Nephron (organoid): ENCODE measurements at regions not wholly inside any gene's neighbourhood (a gene's known extent, or its start where the extent isn't known, plus 50 kb on each side); places are given as distances from the start of the nearest gene placed in this dataset.

Experiments
- H3K27ac Mint-ChIP-seq, 3 experiments: 2 replicates each; pipeline ENCODE4 v1.8.0; 2020; ENCODE audit warnings: mixed read lengths in 3 of 3, mild to moderate bottlenecking in 2 of 3, moderate library complexity in 1 of 3
- H3K27me3 Mint-ChIP-seq: 2 replicates; pipeline ENCODE4 v1.8.0; 2021; ENCODE audit warnings: low read depth, mild to moderate bottlenecking, moderate library complexity, mixed read lengths
- H3K36me3 Mint-ChIP-seq: 2 replicates; pipeline ENCODE4 v1.8.0; 2020; ENCODE audit warnings: low read depth, mixed read lengths
- H3K4me1 Mint-ChIP-seq: 2 replicates; pipeline ENCODE4 v1.8.0; 2020; ENCODE audit warnings: mixed read lengths
- H3K4me3 Mint-ChIP-seq, 3 experiments: 2 replicates each; pipeline ENCODE4 v1.8.0; 2020; ENCODE audit warnings: mild to moderate bottlenecking in 3 of 3, mixed read lengths in 3 of 3, moderate library complexity in 2 of 3
- H3K9me3 Mint-ChIP-seq: 2 replicates; pipeline ENCODE4 v1.8.0; 2020; ENCODE audit warnings: mixed read lengths
- CTCF ChIP-seq, 3 experiments: fragments of 200-600 bp; sonication (generic); IDR thresholded peaks; one replicate each; pipeline ENCODE4 v1.5.0; 2021; ENCODE audit warnings: antibody characterized with exemption in 3 of 3; ENCODE audit not compliant: unreplicated experiment in 3 of 3

- Mint-ChIP-seq H3K36me3 (no peaks in the 10 kb centered on the region), H3K4me3 (no peak overlapping the region), H3K27me3 (peaks cover 9% of the 10 kb centered on the region), H3K9me3 (no peaks in the 10 kb centered on the region), H3K4me1 (no peaks in the 10 kb centered on the region), H3K27ac (no peak overlapping the region)
- no peak for TF ChIP-seq CTCF (IDR thresholded peaks at IDR 0.05; ENCODE audit: unreplicated experiment in 3 of 3)
Measured at GRCh38 chr1:9475061-9475627, 64.1 kb upstream of the SLC25A33 start.

GRCh38 chr1:9476790-9477463, 62.3 kb upstream of the SLC25A33 start:
- H3K27me3 Mint-ChIP-seq, result peaks cover 6% of the 10 kb centered on the region
- no peak for TF ChIP-seq CTCF (IDR thresholded peaks at IDR 0.05; ENCODE audit: unreplicated experiment in 3 of 3)
- peaks cover 5% of the 10 kb centered on the region for H3K4me1 Mint-ChIP-seq
- H3K9me3 Mint-ChIP-seq, result no peaks in the 10 kb centered on the region
- no peak overlapping the region for H3K4me3 Mint-ChIP-seq
- H3K27ac Mint-ChIP-seq, result peak overlapping the region in 1 of 3 experiments; percentile 58
- H3K36me3 Mint-ChIP-seq, result no peaks in the 10 kb centered on the region

GRCh38 chr1:9477535-9477934, 61.7 kb upstream of the SLC25A33 start:
- no peaks in the 10 kb centered on the region for H3K36me3 Mint-ChIP-seq
- no peak for TF ChIP-seq CTCF (IDR thresholded peaks at IDR 0.05; ENCODE audit: unreplicated experiment in 3 of 3)
- H3K4me1 Mint-ChIP-seq, result peaks cover 5% of the 10 kb centered on the region
- H3K27me3 Mint-ChIP-seq, result peaks cover 6% of the 10 kb centered on the region
- no peak overlapping the region for H3K4me3 Mint-ChIP-seq
- H3K27ac Mint-ChIP-seq, result no peak overlapping the region
- H3K9me3 Mint-ChIP-seq, result no peaks in the 10 kb centered on the region

- no peak overlapping the region for H3K27ac Mint-ChIP-seq
- H3K4me3 Mint-ChIP-seq, result no peak overlapping the region
- H3K4me1 Mint-ChIP-seq, result peaks cover 5% of the 10 kb centered on the region
- H3K27me3 Mint-ChIP-seq, result peaks cover 6% of the 10 kb centered on the region
- no peak for TF ChIP-seq CTCF (IDR thresholded peaks at IDR 0.05; ENCODE audit: unreplicated experiment in 3 of 3)
- no peaks in the 10 kb centered on the region for H3K36me3 Mint-ChIP-seq
- no peaks in the 10 kb centered on the region for H3K9me3 Mint-ChIP-seq
Measured at GRCh38 chr1:9478021-9478420, 61.2 kb upstream of the SLC25A33 start.

- Mint-ChIP-seq H3K4me3 (no peak overlapping the region), H3K27ac (no peak overlapping the region), H3K36me3 (no peaks in the 10 kb centered on the region), H3K4me1 (peaks cover 6% of the 10 kb centered on the region), H3K27me3 (peaks cover 11% of the 10 kb centered on the region), H3K9me3 (no peaks in the 10 kb centered on the region)
- TF ChIP-seq CTCF (IDR thresholded peaks at IDR 0.05; ENCODE audit: unreplicated experiment in 3 of 3), result no peak
Measured at GRCh38 chr1:9481048-9481447, 58.2 kb upstream of the SLC25A33 start.

GRCh38 chr1:9482403-9482802, 56.9 kb upstream of the SLC25A33 start:
- Mint-ChIP-seq H3K27me3 (peaks cover 11% of the 10 kb centered on the region), H3K36me3 (no peaks in the 10 kb centered on the region), H3K9me3 (no peaks in the 10 kb centered on the region), H3K4me1 (peaks cover 14% of the 10 kb centered on the region), H3K27ac (no peak overlapping the region), H3K4me3 (no peak overlapping the region)
- no peak for TF ChIP-seq CTCF (IDR thresholded peaks at IDR 0.05; ENCODE audit: unreplicated experiment in 3 of 3)
